ENCODE measurements at regions not wholly inside any gene's neighbourhood (a gene's known extent, or its start where the extent isn't known, plus 50 kb on each side); places are given as distances from the start of the nearest gene placed in this dataset.

GRCh38 chr13:42686165-42686564 lies 95.2 kb upstream of the FAM216B start:
- TF ChIP-seq CTCF (IDR thresholded peaks at IDR 0.05; ENCODE audit: low read depth, low read length) = no peak
- TF ChIP-seq EZH2phosphoT487 (IDR thresholded peaks at IDR 0.05; ENCODE audit: low read depth) = no peak
